Transverse colon (tissue), 4 donors: ENCODE measurements at regions not wholly inside any gene's neighbourhood (a gene's known extent, or its start where the extent isn't known, plus 50 kb on each side); places are given as distances from the start of the nearest gene placed in this dataset.

Experiments used
- DNase-seq: peaks from one replicate; pipeline ENCODE4 v3.0.0-alpha.2; 2019
- H3K27ac ChIP-seq, 4 donors: fragments of 200-600 bp; sonication (generic); 2 replicates each; pipeline ENCODE4 v1.5.1; 2016 to 2018; ENCODE audit warnings: inconsistent platforms in 4 of 4
- H3K27me3 ChIP-seq: fragments of 200-600 bp; sonication (generic); 2 replicates; pipeline ENCODE4 v1.5.1; 2017; ENCODE audit warnings: inconsistent platforms
- H3K36me3 ChIP-seq, 4 donors: fragments of 200-600 bp; sonication (generic); 2 replicates each; pipeline ENCODE4 v1.5.1; 2017 to 2019; ENCODE audit warnings: inconsistent platforms in 4 of 4
- H3K4me1 ChIP-seq, 4 donors: fragments of 200-600 bp; sonication (generic); 2 replicates each; pipeline ENCODE4 v1.5.1; 2017 to 2020; ENCODE audit warnings: inconsistent platforms in 4 of 4
- H3K4me3 ChIP-seq, 4 donors: fragments of 200-600 bp; sonication (generic); 1 replicate in 1 of 4; 2 replicates in 3 of 4; pipeline versions ENCODE4 v1.5.1 to v1.6.1; 2017 to 2019; ENCODE audit warnings: inconsistent platforms in 4 of 4
- H3K9me3 ChIP-seq, 2 donors: fragments of 200-600 bp; sonication (generic); 2 replicates each; pipeline ENCODE4 v1.5.1; 2017 to 2019; ENCODE audit warnings: inconsistent platforms in 2 of 2
- EP300 ChIP-seq: sonication (generic); formaldehyde crosslinking; IDR thresholded peaks from one replicate; pipeline ENCODE4 v1.6.1; 2017; ENCODE audit warnings: antibody characterized with exemption, low read depth
- POLR2A ChIP-seq: fragments of 450-650 bp; IDR thresholded peaks from one replicate; pipeline ENCODE4 v1.6.1; 2016; ENCODE audit warnings: antibody characterized with exemption, mild to moderate bottlenecking, moderate library complexity
- POLR2AphosphoS5 ChIP-seq, 3 donors: sonication (generic); formaldehyde crosslinking; IDR thresholded peaks; one replicate each; pipeline ENCODE4 v1.6.1; 2016; ENCODE audit warnings: antibody characterized with exemption in 3 of 3
- WGBS, 2 donors: methylation state at CpG; one replicate each; pipeline ENCODE4 v1.1.5; 2018; ENCODE audit warnings: low coverage in 1 of 2; 5-methylcytosine and 5-hydroxymethylcytosine counted together
- in situ Hi-C, 4 donors: fragments of 200-750 bp; cut with MboI; loops; one replicate each; pipeline versions ENCODE4 v1.15.0 to v1.15.1; 2017; ENCODE audit warnings: low sequenced_read_pairs in 3 of 4, low pct_ligation_motif_present in 1 of 4, low pct_unique_long_range_greater_than_20kb in 1 of 4
- intact Hi-C: fragments of 100-400 bp; cut with DNase I; formaldehyde crosslinking; loops from one replicate; pipeline ENCODE4 v1.15.1; 2023; ENCODE audit warnings: low total_unique reads
- TF ChIP-seq, protein P1 (sequence below), 5 experiments: fragments of 200-600 bp in 3 of 5; fragments of 450-650 bp in 2 of 5; sonication (generic) in 3 of 5; IDR thresholded peaks; 1 replicate in 2 of 5; 2 replicates in 3 of 5; pipeline ENCODE4 v1.5.1; 2016 to 2017; ENCODE audit warnings: antibody characterized with exemption in 5 of 5, inconsistent platforms in 3 of 5, mild to moderate bottlenecking in 2 of 5, moderate library complexity in 1 of 5

DNA sequence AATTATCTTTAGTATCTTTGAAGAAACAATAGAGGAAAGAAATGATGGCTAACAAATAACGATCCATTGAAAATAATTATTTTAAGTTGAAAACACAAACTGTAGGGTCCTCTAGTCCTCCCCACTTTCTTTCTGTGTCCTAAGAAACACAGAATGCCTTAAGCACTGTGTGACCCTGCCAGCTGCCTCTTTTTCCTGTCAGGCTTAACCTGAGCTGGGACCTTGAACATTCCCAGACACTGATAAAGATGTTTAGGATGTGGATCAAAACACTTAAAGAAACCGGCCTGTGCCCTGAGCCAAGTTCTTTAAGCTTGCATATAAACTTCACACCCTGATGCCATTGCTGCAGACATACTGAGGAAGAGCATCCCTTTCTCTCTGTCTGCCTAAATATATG, 755.4 kb upstream of the VRK2 start:
- H3K36me3 ChIP-seq: no peaks in the 10 kb centered on the region
- no peaks in the 10 kb centered on the region for H3K4me1 ChIP-seq
- no peak overlapping the region for H3K27ac ChIP-seq
- intact Hi-C loops (no loop called here), in situ Hi-C loops (no loop called here)
- H3K4me3 ChIP-seq: no peak overlapping the region
- DNase-seq: no peak
- 46 to 62% methylated on average over 1 to 2 of the region's 2 CpGs for WGBS, 2 donors
- TF ChIP-seq POLR2AphosphoS5 (IDR thresholded peaks at IDR 0.05): no peak
- TF ChIP-seq, protein P1, sequence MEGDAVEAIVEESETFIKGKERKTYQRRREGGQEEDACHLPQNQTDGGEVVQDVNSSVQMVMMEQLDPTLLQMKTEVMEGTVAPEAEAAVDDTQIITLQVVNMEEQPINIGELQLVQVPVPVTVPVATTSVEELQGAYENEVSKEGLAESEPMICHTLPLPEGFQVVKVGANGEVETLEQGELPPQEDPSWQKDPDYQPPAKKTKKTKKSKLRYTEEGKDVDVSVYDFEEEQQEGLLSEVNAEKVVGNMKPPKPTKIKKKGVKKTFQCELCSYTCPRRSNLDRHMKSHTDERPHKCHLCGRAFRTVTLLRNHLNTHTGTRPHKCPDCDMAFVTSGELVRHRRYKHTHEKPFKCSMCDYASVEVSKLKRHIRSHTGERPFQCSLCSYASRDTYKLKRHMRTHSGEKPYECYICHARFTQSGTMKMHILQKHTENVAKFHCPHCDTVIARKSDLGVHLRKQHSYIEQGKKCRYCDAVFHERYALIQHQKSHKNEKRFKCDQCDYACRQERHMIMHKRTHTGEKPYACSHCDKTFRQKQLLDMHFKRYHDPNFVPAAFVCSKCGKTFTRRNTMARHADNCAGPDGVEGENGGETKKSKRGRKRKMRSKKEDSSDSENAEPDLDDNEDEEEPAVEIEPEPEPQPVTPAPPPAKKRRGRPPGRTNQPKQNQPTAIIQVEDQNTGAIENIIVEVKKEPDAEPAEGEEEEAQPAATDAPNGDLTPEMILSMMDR (IDR thresholded peaks at IDR 0.05): no peak
- no peak for TF ChIP-seq EP300
- no peak for TF ChIP-seq POLR2A
- no peaks in the 10 kb centered on the region for H3K9me3 ChIP-seq
- H3K27me3 ChIP-seq: no peaks in the 10 kb centered on the region

DNA sequence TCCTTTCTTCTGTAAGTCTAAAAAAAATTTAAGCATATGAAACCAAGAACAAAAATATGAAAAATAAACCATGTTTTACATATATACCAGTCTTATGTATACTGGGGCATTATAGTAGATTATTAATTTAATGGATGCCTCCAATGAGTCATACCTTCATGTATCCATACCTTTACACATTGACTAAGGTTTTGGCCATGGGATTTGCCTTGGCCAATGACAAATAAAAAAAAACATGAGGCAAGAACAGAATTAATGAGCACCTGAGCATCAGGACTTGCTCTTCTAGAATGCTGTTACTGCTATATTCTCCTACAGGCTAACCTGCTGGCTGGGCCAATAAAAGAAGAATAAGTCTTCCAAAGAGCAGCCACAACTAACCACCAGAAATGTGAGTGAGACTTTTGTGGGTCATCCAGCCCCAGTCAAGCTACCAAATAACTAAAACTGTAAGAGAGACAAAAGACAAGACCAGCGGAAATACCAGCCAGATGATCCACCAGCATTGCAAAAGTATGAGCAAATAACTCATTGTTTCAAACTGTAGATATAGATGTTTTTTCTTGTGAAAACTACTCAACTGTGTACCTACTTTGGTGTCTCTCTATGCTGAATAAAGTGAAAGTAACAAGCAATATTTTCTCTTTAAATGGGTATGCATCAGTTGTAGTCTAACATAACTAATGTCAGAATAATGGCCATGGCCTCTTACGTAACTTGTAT, 749.6 kb upstream of the VRK2 start:
- TF ChIP-seq POLR2AphosphoS5 (IDR thresholded peaks at IDR 0.05) (no peak), EP300 (no peak), POLR2A (no peak)
- TF ChIP-seq, protein P1 (IDR thresholded peaks at IDR 0.05): no peak
- 83 to 93% methylated on average over 2 of the region's 2 CpGs for WGBS, 2 donors
- H3K27me3 ChIP-seq: no peaks in the 10 kb centered on the region
- in situ Hi-C loops: no loop called here
- H3K9me3 ChIP-seq: no peaks in the 10 kb centered on the region
- intact Hi-C loops: no loop called here
- no peaks in the 10 kb centered on the region for H3K36me3 ChIP-seq
- no peak overlapping the region for H3K27ac ChIP-seq
- no peak for DNase-seq
- no peaks in the 10 kb centered on the region for H3K4me1 ChIP-seq
- H3K4me3 ChIP-seq: no peak overlapping the region

DNA sequence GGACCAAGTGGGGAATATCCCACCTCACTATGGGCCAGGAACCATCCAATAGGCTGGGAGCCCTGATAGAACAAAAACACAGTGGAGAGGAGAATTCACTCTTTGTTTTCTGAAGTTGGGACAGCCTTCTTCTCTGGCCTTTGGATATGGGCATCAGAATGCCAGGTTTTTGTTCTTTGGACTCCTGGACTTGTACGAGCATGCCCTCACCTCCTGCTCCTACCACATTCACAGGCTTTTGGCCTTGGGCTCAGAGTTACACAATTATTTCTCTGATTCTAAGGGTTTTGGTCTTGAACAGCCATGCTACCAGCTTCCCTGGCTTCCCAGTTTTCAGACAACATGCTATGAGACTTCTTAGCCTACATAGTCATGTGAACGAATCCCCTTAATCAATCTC, 732.9 kb upstream of the VRK2 start:
- intact Hi-C loops: no loop called here
- DNase-seq: no peak
- H3K4me3 ChIP-seq: no peak overlapping the region
- in situ Hi-C loops: no loop called here
- H3K4me1 ChIP-seq: no peaks in the 10 kb centered on the region
- H3K27me3 ChIP-seq: no peaks in the 10 kb centered on the region
- H3K36me3 ChIP-seq: no peaks in the 10 kb centered on the region
- WGBS, 2 donors: 66 to 86% methylated on average over 1 to 2 of the region's 2 CpGs
- H3K9me3 ChIP-seq: peaks cover 3 to 6% of the 10 kb centered on the region in 2 donors
- H3K27ac ChIP-seq: no peak overlapping the region
- no peak for TF ChIP-seq POLR2A
- TF ChIP-seq, protein P1 (IDR thresholded peaks at IDR 0.05): no peak
- no peak for TF ChIP-seq POLR2AphosphoS5 (IDR thresholded peaks at IDR 0.05)
- no peak for TF ChIP-seq EP300

DNA sequence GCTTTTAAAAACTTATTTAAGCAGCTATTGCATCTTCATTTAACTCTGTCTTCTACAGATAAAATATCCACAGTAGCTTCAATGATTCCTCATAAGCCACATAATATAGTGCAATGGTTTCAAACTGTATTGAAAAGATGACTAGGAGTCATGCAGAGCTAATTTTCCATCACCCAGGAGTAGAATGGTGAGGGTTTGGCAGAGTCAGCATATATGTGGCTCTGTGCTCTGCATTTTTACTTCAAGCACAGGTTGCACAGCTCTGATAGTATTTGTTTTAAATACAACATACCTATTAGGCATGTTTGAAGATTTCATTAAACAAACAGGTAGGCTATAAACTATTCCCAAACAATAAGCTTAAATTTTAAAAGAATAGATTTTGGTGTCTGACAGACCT, 731.9 kb upstream of the VRK2 start:
- in situ Hi-C loops: no loop called here
- H3K27ac ChIP-seq: no peak overlapping the region
- no peaks in the 10 kb centered on the region for H3K4me1 ChIP-seq
- DNase-seq: no peak
- H3K9me3 ChIP-seq: peaks cover 3 to 6% of the 10 kb centered on the region in 2 donors
- no peaks in the 10 kb centered on the region for H3K27me3 ChIP-seq
- TF ChIP-seq POLR2A (no peak), EP300 (no peak), POLR2AphosphoS5 (IDR thresholded peaks at IDR 0.05) (no peak)
- TF ChIP-seq, protein P1 (IDR thresholded peaks at IDR 0.05): no peak
- no peaks in the 10 kb centered on the region for H3K36me3 ChIP-seq
- intact Hi-C loops: no loop called here
- H3K4me3 ChIP-seq: no peak overlapping the region
